CD4-positive, alpha-beta T cell treated with Interleukin-2 at 100 ng/mL for 4 hours (primary cell): ENCODE measurements at regions not wholly inside any gene's neighbourhood (a gene's known extent, or its start where the extent isn't known, plus 50 kb on each side); places are given as distances from the start of the nearest gene placed in this dataset.
"Not testable (repeated sequence)": the region's sequence is repeated elsewhere in the genome, so short reads cannot be mapped to it uniquely, and the experiment has no call there.

Experiments
- DNase-seq: peaks from one replicate; pipeline ENCODE4 v3.0.0-alpha.2; 2020; ENCODE audit warnings: low spot score

GRCh38 chr3:187473778-187474406 is 105.7 kb downstream of the RTP4 start:
- DNase-seq = no peak

- not testable (repeated sequence) for DNase-seq
These were observed 98.1 kb downstream of the RTP4 start for GRCh38 chr3:187466306-187466705.

GRCh38 chr3:187465503-187465902 is 97.3 kb downstream of the RTP4 start:
- DNase-seq = no peak

GRCh38 chr3:187464682-187465081 is 96.5 kb downstream of the RTP4 start:
- no peak for DNase-seq

- DNase-seq = no peak
These were observed 90.7 kb downstream of the RTP4 start for GRCh38 chr3:187458921-187459320.

GRCh38 chr3:187458383-187458782 is 90.2 kb downstream of the RTP4 start:
- no peak for DNase-seq

- DNase-seq = no peak
These were observed 88.1 kb downstream of the RTP4 start for GRCh38 chr3:187456250-187456649.

GRCh38 chr3:187454085-187454815 is 86.1 kb downstream of the RTP4 start:
- DNase-seq = no peak

GRCh38 chr3:187450431-187451190 is 82.4 kb downstream of the RTP4 start:
- DNase-seq = no peak

GRCh38 chr3:187448674-187449073 is 80.5 kb downstream of the RTP4 start:
- DNase-seq = no peak

GRCh38 chr3:187447737-187448136 is 79.6 kb downstream of the RTP4 start:
- no peak for DNase-seq

GRCh38 chr3:187445356-187445755 is 77.2 kb downstream of the RTP4 start:
- no peak for DNase-seq

- DNase-seq = no peak
These were observed 66.3 kb downstream of the RTP4 start for GRCh38 chr3:187434524-187434923.

- no peak for DNase-seq
These were observed 62.4 kb downstream of the RTP4 start for GRCh38 chr3:187430576-187430975.
